ENCODE measurements at regions not wholly inside any gene's neighbourhood (a gene's known extent, or its start where the extent isn't known, plus 50 kb on each side); places are given as distances from the start of the nearest gene placed in this dataset.
A peak's percentile ranks its signal among the peaks of the same experiment; 100 is the strongest.

GRCh38 chr12:30437044-30437443 lies 258.6 kb downstream of the IPO8 start:
- H3K79me1 ChIP-seq (ENCODE audit: low read depth in 1 of 2, low read length in 2 of 2) = no peaks in the 10 kb centered on the region
- H3K9me3 ChIP-seq (ENCODE audit: control insufficient read depth, insufficient read depth, low read length) = no peaks in the 10 kb centered on the region
- no peak overlapping the region for H3K14ac ChIP-seq (replicated peaks; ENCODE audit: low read depth, low read length)
- H3K4me3 ChIP-seq (ENCODE audit: insufficient read depth, low read depth, low read length) = no peak overlapping the region
- no peak overlapping the region for H2BK15ac ChIP-seq (ENCODE audit: low read depth, low read length)
- ATAC-seq (ENCODE audit: low read depth) (peak; percentile 45), DNase-seq (no peak)
- peak overlapping the region; percentile 97; the same call in 1 of the 2 replicates for H3K27ac ChIP-seq (ENCODE audit: insufficient read depth, low read length)
- no TSS peak for BruUV-seq (replicated peaks)
- intact Hi-C loops (cut with micrococcal nuclease) = no loop called here
- ChIA-PET POLR2A (ENCODE audit: unreplicated experiment) (interaction anchor here (0.6 kb wide), 1 partner anchor 35 kb away, joined by 3 read pairs; no protein-coding TSS in a partner anchor), CTCF (no interaction called here)
- 0 out of 2 replicates have a peak overlapping the region, but pooled peaks have one; percentile 23 for H2BK120ac ChIP-seq (ENCODE audit: low read depth, low read length)
- H3K4me2 ChIP-seq (ENCODE audit: low read depth, low read length) = no peak overlapping the region
- H3K18ac ChIP-seq (ENCODE audit: low read depth, low read length) = peak overlapping the region; percentile 92; the same call in 1 of the 2 replicates
- no peak overlapping the region for H2BK5ac ChIP-seq (ENCODE audit: low read depth, low read length, poor library complexity, severe bottlenecking)
- H2AFZ ChIP-seq (replicated peaks; ENCODE audit: low read length, poor library complexity) = no peak overlapping the region
- H2AK9ac ChIP-seq (replicated peaks; ENCODE audit: low read depth, low read length, poor library complexity) = no peak overlapping the region
- peak overlapping the region; percentile 93; the same call in 1 of the 2 replicates for H4K5ac ChIP-seq (ENCODE audit: low read depth, low read length)
- H2AK5ac ChIP-seq (ENCODE audit: low read depth, low read length) = no peak overlapping the region
- no peaks in the 10 kb centered on the region for H4K20me1 ChIP-seq (ENCODE audit: insufficient read depth, low read length)
- no peak overlapping the region for H4K8ac ChIP-seq (ENCODE audit: low read depth in 2 of 2, low read length in 2 of 2)
- H2BK20ac ChIP-seq (ENCODE audit: low read depth, low read length) = no peak overlapping the region
- no peak overlapping the region for H3K56ac ChIP-seq (ENCODE audit: extremely low read depth, insufficient read depth, low read length)
- no peak overlapping the region for H4K91ac ChIP-seq (ENCODE audit: insufficient read depth, low read depth, low read length)
- H3K27me3 ChIP-seq (ENCODE audit: control insufficient read depth, insufficient read depth, low read length) = no peaks in the 10 kb centered on the region
- no CpG with 5 or more reads among the region's 5 CpGs for WGBS, 2 experiments (ENCODE audit: extremely low coverage in 2 of 2, insufficient read length in 1 of 2)
- H3K23ac ChIP-seq (ENCODE audit: low read depth, low read length) = no peak overlapping the region
- no peaks in the 10 kb centered on the region for H3K36me3 ChIP-seq (ENCODE audit: control insufficient read depth, insufficient read depth, low read length)
- H3K4me1 ChIP-seq (ENCODE audit: control insufficient read depth, insufficient read depth, low read length) = peaks cover 2% of the 10 kb centered on the region; the same call in 1 of the 2 replicates
- H3K4ac ChIP-seq (ENCODE audit: low read depth, low read length) = peak overlapping the region; percentile 1; the same call in 1 of the 2 replicates
- H3K9ac ChIP-seq (ENCODE audit: low read depth, low read length) = no peak overlapping the region
- in situ Hi-C loops (cut with MboI; ENCODE audit: low sequenced_read_pairs) = no loop called here
- no peaks in the 10 kb centered on the region for H3K9me1 ChIP-seq (ENCODE audit: insufficient read depth, low read length)
- peak; percentile 82; the same call in 1 of the 2 replicates for TF ChIP-seq BHLHE40 (IDR thresholded peaks at IDR 0.05; ENCODE audit: low read depth, low read length)
- no peak for TF ChIP-seq RCOR1 (IDR thresholded peaks at IDR 0.05; ENCODE audit: insufficient replicate concordance, low read length)
- dilution Hi-C loops (cut with HindIII; ENCODE audit: low sequenced_read_pairs, unreplicated experiment) = no loop called here
